ENCODE measurements at regions not wholly inside any gene's neighbourhood (a gene's known extent, or its start where the extent isn't known, plus 50 kb on each side); places are given as distances from the start of the nearest gene placed in this dataset.

DNA sequence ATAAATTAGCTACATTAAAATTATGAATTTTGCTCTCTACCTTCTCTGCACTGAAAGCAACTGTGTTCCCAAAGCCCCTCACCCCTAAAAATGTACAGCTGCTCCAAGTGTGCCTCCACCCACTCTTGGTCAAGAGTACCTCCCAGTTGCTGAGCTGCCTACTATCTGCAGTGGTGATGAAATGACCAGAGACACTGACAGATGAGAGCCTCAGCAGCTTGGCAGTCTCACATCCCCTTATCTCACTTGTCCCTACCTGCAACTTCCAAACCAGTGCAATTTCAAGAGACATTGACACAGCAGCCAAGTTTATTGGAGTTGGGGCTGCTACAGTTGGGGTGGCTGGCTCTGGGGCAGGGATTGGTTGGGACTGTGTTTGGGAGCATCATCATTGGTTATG lies 52.2 kb upstream of the COL6A5 start:
- H3K4me3 ChIP-seq (ENCODE audit: low read length in 2 of 2) = no peak overlapping the region
- intact Hi-C loops (cut with DNase I) = no loop called here
- no peaks in the 10 kb centered on the region for H3K36me3 ChIP-seq (ENCODE audit: control insufficient read depth in 1 of 2, insufficient read depth in 2 of 2, low read length in 1 of 2)
- no peaks in the 10 kb centered on the region for H3K4me1 ChIP-seq (ENCODE audit: control insufficient read depth in 1 of 2, insufficient read depth in 2 of 2, low read length in 2 of 2)
- no peaks in the 10 kb centered on the region for H3K9me3 ChIP-seq (ENCODE audit: control insufficient read depth, low read length)
- ATAC-seq (ENCODE audit: low FRiP score) = no peak
- H3K27ac ChIP-seq (ENCODE audit: low read depth in 1 of 2, low read length in 2 of 2) = no peak overlapping the region
- H3K27me3 ChIP-seq (ENCODE audit: control insufficient read depth in 1 of 2, insufficient read depth in 2 of 2, low read length in 1 of 2) = peaks cover 0 to 3% of the 10 kb centered on the region in 2 donors
- no peak for DNase-seq
